ENCODE measurements at regions not wholly inside any gene's neighbourhood (a gene's known extent, or its start where the extent isn't known, plus 50 kb on each side); places are given as distances from the start of the nearest gene placed in this dataset.

DNA sequence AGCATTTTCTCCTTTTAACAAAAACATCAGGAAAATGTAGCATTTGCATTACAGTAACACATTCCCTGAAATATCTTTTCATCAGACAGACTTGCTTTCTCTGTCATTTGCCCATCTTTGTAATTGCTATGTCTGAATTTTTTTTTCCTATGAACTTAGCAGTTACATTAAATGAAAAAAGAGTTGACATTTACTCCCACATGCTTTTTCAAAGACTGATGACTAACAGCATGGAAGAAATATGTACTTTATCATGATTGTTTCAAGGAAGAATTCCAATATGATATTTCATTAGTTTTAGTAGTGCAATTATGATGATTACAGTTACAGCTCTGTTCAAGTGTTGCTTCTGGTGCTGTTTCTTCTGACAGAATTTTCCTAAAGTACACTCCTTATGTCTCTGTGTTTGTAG is 864.5 kb upstream of the MAN1A1 start:
- Histone ChIP-seq H4K20me1 (ENCODE audit: control insufficient read depth, extremely low read depth, insufficient read depth, low read length) (no peaks in the 10 kb centered on the region), H3K9ac (ENCODE audit: control insufficient read depth, extremely low read depth, insufficient read depth, low read length) (no peak overlapping the region), H2AFZ (ENCODE audit: control insufficient read depth, low read length) (no peak overlapping the region), H3K4me3 (ENCODE audit: control insufficient read depth in 2 of 3, extremely low read depth in 1 of 3, insufficient read depth in 2 of 3, low read depth in 1 of 3, low read length in 3 of 3) (no peak overlapping the region), H3K79me2 (ENCODE audit: control insufficient read depth, insufficient read depth, low read length) (no peaks in the 10 kb centered on the region), H3K9me1 (ENCODE audit: control insufficient read depth, extremely low read depth, insufficient read depth, low read length) (no peaks in the 10 kb centered on the region), H3K27ac (ENCODE audit: control insufficient read depth, insufficient read depth, low read length) (no peak overlapping the region), H3K9me3 (ENCODE audit: control insufficient read depth, low read depth, low read length) (no peaks in the 10 kb centered on the region), H3K4me1 (ENCODE audit: control insufficient read depth, extremely low read depth, insufficient read depth, low read length) (no peaks in the 10 kb centered on the region), H3K27me3 (ENCODE audit: control insufficient read depth, extremely low read depth, insufficient read depth, low read length) (no peaks in the 10 kb centered on the region), H3K4me2 (ENCODE audit: control insufficient read depth, extremely low read depth, insufficient read depth, low read depth, low read length) (no peak overlapping the region), H3K36me3 (ENCODE audit: control insufficient read depth in 2 of 2, extremely low read depth in 1 of 2, insufficient read depth in 2 of 2, low read length in 2 of 2) (no peaks in the 10 kb centered on the region)
- dilution Hi-C loops (cut with MboI; ENCODE audit: extremely low pct_ligation_motif_present, low sequenced_read_pairs), result no loop called here
- no peak for FAIRE-seq
- no peak for DNase-seq (ENCODE audit: low read depth, low spot score)
- no peak for TF ChIP-seq EZH2 (IDR thresholded peaks at IDR 0.05; ENCODE audit: low read length)
- TF ChIP-seq, protein P1, sequence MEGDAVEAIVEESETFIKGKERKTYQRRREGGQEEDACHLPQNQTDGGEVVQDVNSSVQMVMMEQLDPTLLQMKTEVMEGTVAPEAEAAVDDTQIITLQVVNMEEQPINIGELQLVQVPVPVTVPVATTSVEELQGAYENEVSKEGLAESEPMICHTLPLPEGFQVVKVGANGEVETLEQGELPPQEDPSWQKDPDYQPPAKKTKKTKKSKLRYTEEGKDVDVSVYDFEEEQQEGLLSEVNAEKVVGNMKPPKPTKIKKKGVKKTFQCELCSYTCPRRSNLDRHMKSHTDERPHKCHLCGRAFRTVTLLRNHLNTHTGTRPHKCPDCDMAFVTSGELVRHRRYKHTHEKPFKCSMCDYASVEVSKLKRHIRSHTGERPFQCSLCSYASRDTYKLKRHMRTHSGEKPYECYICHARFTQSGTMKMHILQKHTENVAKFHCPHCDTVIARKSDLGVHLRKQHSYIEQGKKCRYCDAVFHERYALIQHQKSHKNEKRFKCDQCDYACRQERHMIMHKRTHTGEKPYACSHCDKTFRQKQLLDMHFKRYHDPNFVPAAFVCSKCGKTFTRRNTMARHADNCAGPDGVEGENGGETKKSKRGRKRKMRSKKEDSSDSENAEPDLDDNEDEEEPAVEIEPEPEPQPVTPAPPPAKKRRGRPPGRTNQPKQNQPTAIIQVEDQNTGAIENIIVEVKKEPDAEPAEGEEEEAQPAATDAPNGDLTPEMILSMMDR (optimal IDR thresholded peaks at IDR 0.05 in 1 of 3, IDR thresholded peaks at IDR 0.05 in 1 of 3, conservative IDR thresholded peaks at IDR 0.05 in 1 of 3; ENCODE audit: extremely low read depth in 1 of 3, insufficient read depth in 2 of 3, low read length in 3 of 3), result no peak

DNA sequence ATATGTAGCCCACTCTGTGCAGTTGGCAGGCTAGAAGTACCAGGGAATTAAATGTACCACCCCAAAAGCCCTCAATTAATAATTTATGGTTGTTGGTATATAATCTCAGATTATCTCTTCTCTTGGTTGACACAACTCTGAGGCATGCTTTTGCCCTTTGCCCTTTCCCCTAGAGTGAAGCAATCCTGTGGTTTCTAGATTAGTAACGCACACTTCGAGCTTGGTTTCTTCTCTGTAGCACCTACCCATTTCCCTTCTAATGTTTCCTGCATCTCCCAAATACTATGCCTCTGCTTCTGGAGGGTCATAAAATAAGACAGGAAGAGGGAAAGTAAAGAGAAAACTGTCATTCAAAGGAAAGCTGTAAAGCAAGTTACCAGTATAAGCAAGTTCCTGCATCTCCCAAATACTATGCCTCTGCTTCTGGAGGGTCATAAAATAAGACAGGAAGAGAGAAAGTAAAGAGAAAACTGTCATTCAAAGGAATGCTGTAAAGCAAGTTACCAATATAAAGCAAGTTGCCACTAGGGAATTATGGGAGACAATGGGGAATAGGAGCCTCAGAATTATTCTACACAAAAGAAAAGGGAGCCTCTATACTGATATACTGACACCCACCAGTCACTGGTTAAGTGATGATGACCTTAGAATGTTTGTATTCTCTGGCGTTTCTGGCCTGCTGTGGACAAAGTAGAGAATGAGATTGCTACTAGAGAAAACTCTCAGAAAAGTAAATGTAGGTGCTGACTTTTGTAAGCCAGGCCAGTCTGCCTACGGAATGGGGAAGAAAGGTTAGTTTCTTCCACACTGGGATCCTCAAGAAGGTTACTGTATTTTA is 862.6 kb upstream of the MAN1A1 start:
- no peak for FAIRE-seq
- dilution Hi-C loops (cut with MboI; ENCODE audit: extremely low pct_ligation_motif_present, low sequenced_read_pairs), result no loop called here

More for the DNA sequence above, 862.6 kb upstream of the MAN1A1 start:
- Histone ChIP-seq H3K79me2 (ENCODE audit: control insufficient read depth, insufficient read depth, low read length) (no peaks in the 10 kb centered on the region), H3K9me3 (ENCODE audit: control insufficient read depth, low read depth, low read length) (no peaks in the 10 kb centered on the region), H3K4me1 (ENCODE audit: control insufficient read depth, extremely low read depth, insufficient read depth, low read length) (no peaks in the 10 kb centered on the region), H3K36me3 (ENCODE audit: control insufficient read depth in 2 of 2, extremely low read depth in 1 of 2, insufficient read depth in 2 of 2, low read length in 2 of 2) (no peaks in the 10 kb centered on the region), H2AFZ (ENCODE audit: control insufficient read depth, low read length) (no peak overlapping the region), H3K27ac (ENCODE audit: control insufficient read depth, insufficient read depth, low read length) (no peak overlapping the region), H3K4me3 (ENCODE audit: control insufficient read depth in 2 of 3, extremely low read depth in 1 of 3, insufficient read depth in 2 of 3, low read depth in 1 of 3, low read length in 3 of 3) (no peak overlapping the region), H3K9me1 (ENCODE audit: control insufficient read depth, extremely low read depth, insufficient read depth, low read length) (no peaks in the 10 kb centered on the region), H3K4me2 (ENCODE audit: control insufficient read depth, extremely low read depth, insufficient read depth, low read depth, low read length) (no peak overlapping the region), H3K27me3 (ENCODE audit: control insufficient read depth, extremely low read depth, insufficient read depth, low read length) (no peaks in the 10 kb centered on the region), H4K20me1 (ENCODE audit: control insufficient read depth, extremely low read depth, insufficient read depth, low read length) (no peaks in the 10 kb centered on the region), H3K9ac (ENCODE audit: control insufficient read depth, extremely low read depth, insufficient read depth, low read length) (no peak overlapping the region)
- no peak for DNase-seq (ENCODE audit: low read depth, low spot score)
- TF ChIP-seq EZH2 (IDR thresholded peaks at IDR 0.05; ENCODE audit: low read length), result no peak
- TF ChIP-seq, protein P1 (optimal IDR thresholded peaks at IDR 0.05 in 1 of 3, IDR thresholded peaks at IDR 0.05 in 1 of 3, conservative IDR thresholded peaks at IDR 0.05 in 1 of 3; ENCODE audit: extremely low read depth in 1 of 3, insufficient read depth in 2 of 3, low read length in 3 of 3), result no peak

Data from keratinocyte (primary cell).